K562 (cell line): ENCODE measurements at regions not wholly inside any gene's neighbourhood (a gene's known extent, or its start where the extent isn't known, plus 50 kb on each side); places are given as distances from the start of the nearest gene placed in this dataset.

Experiments used
- CTCF ChIP-seq, 3 experiments: IDR thresholded peaks in 2 of 3; conservative IDR thresholded peaks in 1 of 3; 2 replicates each; pipeline ENCODE4 v1.5.1; 2011 to 2012; ENCODE audit warnings: low read length in 3 of 3, mild to moderate bottlenecking in 3 of 3, control low read depth in 2 of 3, improper control_type of control experiment in 1 of 3, inconsistent platforms in 1 of 3, low read depth in 1 of 3, mixed read lengths in 1 of 3, moderate library complexity in 1 of 3; ENCODE audit not compliant: insufficient read depth in 2 of 3
- EP300 ChIP-seq: IDR thresholded peaks from 2 replicates; pipeline ENCODE4 v1.6.1; 2012; ENCODE audit warnings: low read length, improper control_type of control experiment
- GABPB1 ChIP-seq: sonication (generic); formaldehyde crosslinking; IDR thresholded peaks from 2 replicates; pipeline ENCODE4 v1.8.0; 2022; ENCODE audit warnings: mild to moderate bottlenecking, missing genetic modification reagents
- HMG20A ChIP-seq: fragments of 450-650 bp; formaldehyde crosslinking; conservative IDR thresholded peaks from 2 replicates; pipeline ENCODE4 v1.4.0; 2020; ENCODE audit warnings: mild to moderate bottlenecking, mixed read lengths
- MAX ChIP-seq: sonication (generic); formaldehyde crosslinking; IDR thresholded peaks from 2 replicates; pipeline ENCODE4 v1.9.0; 2022; ENCODE audit warnings: mild to moderate bottlenecking, missing genetic modification reagents
- MLX ChIP-seq, 2 experiments: fragments of 450-650 bp in 1 of 2; sonication (generic) in 1 of 2; formaldehyde crosslinking; conservative IDR thresholded peaks; 2 replicates each; pipeline versions ENCODE4 v1.4.0 to v1.8.1; 2020 to 2022; ENCODE audit warnings: mild to moderate bottlenecking in 1 of 2, missing genetic modification reagents in 1 of 2
- PHB ChIP-seq: fragments of 250-450 bp; sonication (Bioruptor Pico); IDR thresholded peaks from 2 replicates; pipeline ENCODE4 v1.5.0; 2021
- POLR2A ChIP-seq: fragments of 450-650 bp; conservative IDR thresholded peaks from 2 replicates; pipeline ENCODE4 v1.6.1; 2016
- SAP30 ChIP-seq: fragments of 200-600 bp; sonication (generic); IDR thresholded peaks from 2 replicates; pipeline ENCODE4 v1.6.1; 2012; ENCODE audit warnings: borderline replicate concordance, low read depth, mild to moderate bottlenecking, moderate library complexity, low read length, control low read depth, inconsistent platforms; ENCODE audit not compliant: insufficient read depth, poor library complexity, severe bottlenecking
- TAF1 ChIP-seq: IDR thresholded peaks from 2 replicates; pipeline ENCODE4 v1.6.1; 2011; ENCODE audit warnings: mild to moderate bottlenecking, low read length, moderate library complexity; ENCODE audit not compliant: insufficient read depth, control insufficient read depth, severe bottlenecking; ENCODE audit errors: extremely low read depth
- TRIM24 ChIP-seq, 2 experiments: fragments of 450-650 bp; IDR thresholded peaks; 2 replicates each; pipeline ENCODE4 v1.6.1; 2016
- ZFP36 ChIP-seq: fragments of 150-350 bp; IDR thresholded peaks from 2 replicates; pipeline ENCODE4 v1.6.1; 2018; ENCODE audit warnings: low read length, low read depth; ENCODE audit not compliant: partially characterized antibody
- ZNF232 ChIP-seq: sonication (generic); formaldehyde crosslinking; IDR thresholded peaks from 2 replicates; pipeline ENCODE4 v1.8.0; 2022; ENCODE audit warnings: mild to moderate bottlenecking, missing genetic modification reagents
- ZNF511 ChIP-seq: sonication (generic); formaldehyde crosslinking; IDR thresholded peaks from 2 replicates; pipeline ENCODE4 v1.8.0; 2022; ENCODE audit warnings: mild to moderate bottlenecking, missing genetic modification reagents

- TF ChIP-seq GABPB1 (CRISPR knock-in tag) (no peak), TAF1 (no peak), MLX (CRISPR knock-in tag; conservative IDR thresholded peaks at IDR 0.05) (no peak), TRIM24 (IDR thresholded peaks at IDR 0.05) (no peak), CTCF (IDR thresholded peaks at IDR 0.05 in 2 of 3, conservative IDR thresholded peaks at IDR 0.05 in 1 of 3; ENCODE audit: insufficient read depth in 2 of 3, low read depth in 1 of 3, low read length in 3 of 3) (no peak), ZFP36 (no peak), POLR2A (no peak), ZNF232 (CRISPR knock-in tag) (no peak), ZNF511 (CRISPR knock-in tag) (no peak), PHB (CRISPR knock-in tag) (no peak), SAP30 (no peak), MAX (CRISPR knock-in tag) (no peak), EP300 (no peak), HMG20A (CRISPR knock-in tag) (no peak)
Measured at GRCh38 chr6:145502416-145502815, 232.9 kb downstream of the EPM2A start.
